H9 (cell line): ENCODE measurements at regions not wholly inside any gene's neighbourhood (a gene's known extent, or its start where the extent isn't known, plus 50 kb on each side); places are given as distances from the start of the nearest gene placed in this dataset.
"Not testable (repeated sequence)": the region's sequence is repeated elsewhere in the genome, so short reads cannot be mapped to it uniquely, and the experiment has no call there.

Experiments used
- DNase-seq: peaks from one replicate; pipeline ENCODE4 v3.0.0-alpha.2; 2017
- H2AFZ ChIP-seq: one replicate; pipeline ENCODE4 v1.6.1; 2013; ENCODE audit warnings: mild to moderate bottlenecking, low read length, control low read depth, moderate library complexity
- H2AK5ac ChIP-seq: 2 replicates; pipeline ENCODE4 v1.6.1; 2013; ENCODE audit warnings: low read length, control low read depth, mixed read lengths; ENCODE audit not compliant: insufficient read length
- H2BK120ac ChIP-seq: one replicate; pipeline ENCODE4 v1.6.1; 2013; ENCODE audit warnings: low read depth, mild to moderate bottlenecking, low read length, control low read depth, inconsistent platforms; ENCODE audit not compliant: poor library complexity, severe bottlenecking
- H2BK12ac ChIP-seq: 2 replicates; pipeline ENCODE4 v1.6.1; 2013; ENCODE audit warnings: low read length, control low read depth, mixed read lengths, low read depth; ENCODE audit not compliant: insufficient read length
- H2BK15ac ChIP-seq: 2 replicates; pipeline ENCODE4 v1.6.1; 2013; ENCODE audit warnings: low read depth, low read length, control low read depth
- H2BK20ac ChIP-seq: one replicate; pipeline ENCODE4 v1.6.1; 2013; ENCODE audit warnings: low read depth, mild to moderate bottlenecking, low read length, control low read depth, inconsistent platforms; ENCODE audit not compliant: poor library complexity, severe bottlenecking
- H2BK5ac ChIP-seq: 2 replicates; pipeline ENCODE4 v1.6.1; 2013; ENCODE audit warnings: low read length, control low read depth, mixed read lengths; ENCODE audit not compliant: insufficient read length
- H3K14ac ChIP-seq: 2 replicates; pipeline ENCODE4 v1.6.1; 2013; ENCODE audit warnings: low read length, control low read depth; ENCODE audit not compliant: insufficient read depth
- H3K18ac ChIP-seq: 2 replicates; pipeline ENCODE4 v1.6.1; 2013; ENCODE audit warnings: low read depth, mild to moderate bottlenecking, mixed read lengths, low read length, control low read depth; ENCODE audit not compliant: insufficient read length
- H3K23ac ChIP-seq: 2 replicates; pipeline ENCODE4 v1.6.1; 2013; ENCODE audit warnings: low read length, control low read depth, mixed read lengths, low read depth; ENCODE audit not compliant: insufficient read length
- H3K23me2 ChIP-seq: 2 replicates; pipeline ENCODE4 v1.6.1; 2013; ENCODE audit warnings: low read depth, mild to moderate bottlenecking, mixed read lengths, low read length, control low read depth; ENCODE audit not compliant: insufficient read length, poor library complexity, severe bottlenecking
- H3K27ac ChIP-seq: 2 replicates; pipeline ENCODE4 v1.5.1; 2013; ENCODE audit warnings: low read length, control low read depth, mixed read lengths, low read depth; ENCODE audit not compliant: insufficient read length
- H3K27me3 ChIP-seq: 2 replicates; pipeline ENCODE4 v1.6.1; 2013; ENCODE audit warnings: low read length, control low read depth, inconsistent platforms; ENCODE audit not compliant: insufficient read depth
- H3K4ac ChIP-seq: 2 replicates; pipeline ENCODE4 v1.6.1; 2013; ENCODE audit warnings: low read depth, mild to moderate bottlenecking, control low read depth, inconsistent platforms, low read length, moderate library complexity
- H3K4me1 ChIP-seq: 2 replicates; pipeline ENCODE4 v1.6.1; 2013; ENCODE audit warnings: low read length, control low read depth, inconsistent platforms; ENCODE audit not compliant: insufficient read depth
- H3K4me2 ChIP-seq: 2 replicates; pipeline ENCODE4 v1.6.1; 2013; ENCODE audit warnings: low read length, control low read depth, mixed read lengths; ENCODE audit not compliant: insufficient read length, insufficient read depth
- H3K56ac ChIP-seq: 2 replicates; pipeline ENCODE4 v1.6.1; 2013; ENCODE audit warnings: low read depth, mild to moderate bottlenecking, mixed read lengths, low read length, control low read depth; ENCODE audit not compliant: insufficient read length
- H3K79me1 ChIP-seq: 2 replicates; pipeline ENCODE4 v1.6.1; 2013; ENCODE audit warnings: low read depth, mild to moderate bottlenecking, moderate library complexity, low read length, control low read depth, inconsistent platforms; ENCODE audit not compliant: insufficient read depth, poor library complexity, severe bottlenecking
- H3K79me2 ChIP-seq: 2 replicates; pipeline ENCODE4 v1.6.1; 2013; ENCODE audit warnings: low read length, control low read depth, inconsistent platforms; ENCODE audit not compliant: insufficient read depth
- H3K9ac ChIP-seq: 2 replicates; pipeline ENCODE4 v1.6.1; 2013; ENCODE audit warnings: low read length, control low read depth, mixed read lengths; ENCODE audit not compliant: insufficient read length; ENCODE audit errors: extremely low read depth
- H3K9me3 ChIP-seq: one replicate; pipeline ENCODE4 v1.6.1; 2013; ENCODE audit warnings: low read depth, low read length, inconsistent platforms; ENCODE audit not compliant: control insufficient read depth
- H3T11ph ChIP-seq: one replicate; pipeline ENCODE4 v1.6.1; 2013; ENCODE audit warnings: mild to moderate bottlenecking, low read length, control low read depth, inconsistent platforms
- H4K20me1 ChIP-seq: one replicate; pipeline ENCODE4 v1.6.1; 2013; ENCODE audit not compliant: control insufficient read depth, insufficient read length, insufficient read depth
- H4K5ac ChIP-seq: 2 replicates; pipeline ENCODE4 v1.6.1; 2013; ENCODE audit warnings: low read depth, mild to moderate bottlenecking, mixed read lengths, low read length, control low read depth; ENCODE audit not compliant: insufficient read length
- H4K8ac ChIP-seq: replicated peaks from 2 replicates; pipeline ENCODE4 v1.6.1; 2013; ENCODE audit warnings: low read length, control low read depth, mixed read lengths, low read depth; ENCODE audit not compliant: insufficient read length
- H4K91ac ChIP-seq: 2 replicates; pipeline ENCODE4 v1.6.1; 2013; ENCODE audit warnings: low read depth, mild to moderate bottlenecking, moderate library complexity, mixed read lengths, low read length, control low read depth; ENCODE audit not compliant: insufficient read length
- H3K27ac Mint-ChIP-seq, 3 experiments: 2 replicates in 2 of 3; 3 replicates in 1 of 3; pipeline ENCODE4 v1.8.0; 2020 to 2021; ENCODE audit warnings: mixed read lengths in 3 of 3, mild to moderate bottlenecking in 1 of 3, moderate library complexity in 1 of 3
- H3K27me3 Mint-ChIP-seq: 2 replicates; pipeline ENCODE4 v1.8.0; 2021; ENCODE audit warnings: low read depth, mild to moderate bottlenecking, moderate library complexity, mixed read lengths
- H3K36me3 Mint-ChIP-seq, 3 experiments: 2 replicates in 2 of 3; 3 replicates in 1 of 3; pipeline ENCODE4 v1.8.0; 2020 to 2021; ENCODE audit warnings: low read depth in 3 of 3, mixed read lengths in 3 of 3; ENCODE audit not compliant: insufficient read depth in 1 of 3
- H3K4me1 Mint-ChIP-seq, 2 experiments: 2 replicates each; pipeline ENCODE4 v1.8.0; 2020; ENCODE audit warnings: mixed read lengths in 2 of 2
- H3K4me3 Mint-ChIP-seq, 2 experiments: 2 replicates in 1 of 2; 3 replicates in 1 of 2; pipeline ENCODE4 v1.8.0; 2020 to 2021; ENCODE audit warnings: mild to moderate bottlenecking in 2 of 2, mixed read lengths in 2 of 2, moderate library complexity in 1 of 2
- H3K9me3 Mint-ChIP-seq, 2 experiments: 2 replicates in 1 of 2; 3 replicates in 1 of 2; pipeline ENCODE4 v1.8.0; 2020; ENCODE audit warnings: mild to moderate bottlenecking in 2 of 2, mixed read lengths in 2 of 2, moderate library complexity in 1 of 2
- WGBS: extraction: QIAGEN DNeasy Blood & Tissue Kit; methylation state at CpG from one replicate; pipeline ENCODE4 v1.1.7; 2013; ENCODE audit warnings: missing lambda C conversion rate, low lambda C conversion rate, mixed read lengths; ENCODE audit not compliant: insufficient read length; ENCODE audit errors: extremely low coverage; 5-methylcytosine and 5-hydroxymethylcytosine counted together

DNA sequence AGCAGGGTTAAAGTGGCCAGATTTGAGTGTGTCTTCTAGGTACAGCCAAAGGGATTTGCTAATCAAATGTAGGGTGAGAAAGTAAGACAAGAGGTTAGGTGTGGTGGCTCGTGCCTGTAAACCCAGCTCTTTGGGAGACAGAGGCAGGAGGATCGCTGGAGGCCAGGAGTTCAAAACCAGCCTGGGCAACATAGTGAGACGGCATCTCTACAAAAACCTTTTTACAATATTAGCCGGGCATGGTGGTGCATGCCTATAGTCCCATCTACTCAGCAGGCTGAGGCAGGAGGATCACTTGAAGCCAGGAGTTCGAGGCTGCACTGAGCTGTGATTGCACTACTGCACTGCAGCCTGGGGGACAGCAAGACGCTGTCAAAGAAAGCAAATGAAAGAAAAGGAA is 294.5 kb downstream of the GOLGA6L6 start:
- H3K27me3 ChIP-seq, H3K4ac ChIP-seq, H4K8ac ChIP-seq, H4K91ac ChIP-seq, H2AK5ac ChIP-seq, H4K20me1 ChIP-seq, H2BK120ac ChIP-seq, H2BK15ac ChIP-seq, H3K79me1 ChIP-seq, DNase-seq, H3K4me1 ChIP-seq, H3K56ac ChIP-seq, H3K23me2 ChIP-seq, H3K4me3 Mint-ChIP-seq, H3K4me2 ChIP-seq, H3K9ac ChIP-seq, H2BK5ac ChIP-seq, H3K23ac ChIP-seq, H4K5ac ChIP-seq, H3K79me2 ChIP-seq, H3K4me1 Mint-ChIP-seq, H2BK12ac ChIP-seq, H2AFZ ChIP-seq, H3K27ac ChIP-seq, H2BK20ac ChIP-seq, H3K18ac ChIP-seq, H3T11ph ChIP-seq, H3K14ac ChIP-seq, H3K27ac Mint-ChIP-seq: not testable (repeated sequence)
- Mint-ChIP-seq H3K27me3 (peaks cover 14% of the 10 kb centered on the region), H3K9me3 (peaks cover 43 to 44% of the 10 kb centered on the region in 2 experiments; a peak in 4 of 5 replicates), H3K36me3 (peaks cover 20 to 47% (median 28%) of the 10 kb centered on the region in 3 experiments)
- WGBS = no CpG with 5 or more reads among the region's 6 CpGs
- H3K9me3 ChIP-seq = peaks cover 98% of the 10 kb centered on the region

DNA sequence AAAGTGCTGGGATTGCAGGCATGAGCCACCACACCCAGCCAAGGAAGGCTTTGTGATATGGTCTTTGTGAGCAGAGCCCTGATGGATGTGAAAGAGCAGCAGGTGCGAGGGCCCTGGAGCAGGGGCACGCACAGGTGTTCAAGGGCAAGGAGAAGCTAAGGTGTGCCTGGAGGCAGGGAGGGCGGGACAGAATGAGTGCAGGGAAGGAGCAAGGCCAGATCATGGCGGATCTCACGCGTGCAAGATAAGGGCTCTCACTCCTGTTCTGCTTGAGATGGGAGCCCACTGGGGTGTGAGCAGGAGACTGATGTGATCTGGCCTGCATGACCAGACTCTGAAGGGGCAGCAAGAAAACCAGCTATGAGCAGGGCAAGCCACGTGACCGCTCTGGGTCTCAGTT is 295.0 kb downstream of the GOLGA6L6 start:
- peaks cover 98% of the 10 kb centered on the region for H3K9me3 ChIP-seq
- not testable (repeated sequence) for H2AK5ac ChIP-seq, H3K23ac ChIP-seq, H3K18ac ChIP-seq, DNase-seq, H3K4ac ChIP-seq, H3K4me2 ChIP-seq, H3K27ac Mint-ChIP-seq, H3K56ac ChIP-seq, H3T11ph ChIP-seq, H4K91ac ChIP-seq, H3K79me1 ChIP-seq, H2AFZ ChIP-seq, H2BK120ac ChIP-seq, H3K27ac ChIP-seq, H3K9ac ChIP-seq, H4K5ac ChIP-seq, H4K8ac ChIP-seq, H3K4me3 Mint-ChIP-seq, H4K20me1 ChIP-seq, H3K4me1 Mint-ChIP-seq, H3K14ac ChIP-seq, H2BK15ac ChIP-seq, H2BK12ac ChIP-seq, H2BK20ac ChIP-seq, H3K79me2 ChIP-seq, H2BK5ac ChIP-seq, H3K4me1 ChIP-seq, H3K27me3 ChIP-seq, H3K23me2 ChIP-seq
- peaks cover 37 to 39% of the 10 kb centered on the region in 2 experiments; a peak in 4 of 5 replicates for H3K9me3 Mint-ChIP-seq
- peaks cover 20 to 45% (median 27%) of the 10 kb centered on the region in 3 experiments for H3K36me3 Mint-ChIP-seq
- no CpG with 5 or more reads among the region's 8 CpGs for WGBS
- peaks cover 14% of the 10 kb centered on the region for H3K27me3 Mint-ChIP-seq
